NT2/D1 (cell line): ENCODE measurements at regions not wholly inside any gene's neighbourhood (a gene's known extent, or its start where the extent isn't known, plus 50 kb on each side); places are given as distances from the start of the nearest gene placed in this dataset.

Experiments
- YY1 ChIP-seq: IDR thresholded peaks from 2 replicates; pipeline ENCODE4 v1.6.1; 2011; ENCODE audit not compliant: insufficient read length, insufficient read depth
- ZNF274 ChIP-seq: IDR thresholded peaks from 2 replicates; pipeline ENCODE4 v1.6.1; 2011; ENCODE audit warnings: mild to moderate bottlenecking, low read depth, low read length

DNA sequence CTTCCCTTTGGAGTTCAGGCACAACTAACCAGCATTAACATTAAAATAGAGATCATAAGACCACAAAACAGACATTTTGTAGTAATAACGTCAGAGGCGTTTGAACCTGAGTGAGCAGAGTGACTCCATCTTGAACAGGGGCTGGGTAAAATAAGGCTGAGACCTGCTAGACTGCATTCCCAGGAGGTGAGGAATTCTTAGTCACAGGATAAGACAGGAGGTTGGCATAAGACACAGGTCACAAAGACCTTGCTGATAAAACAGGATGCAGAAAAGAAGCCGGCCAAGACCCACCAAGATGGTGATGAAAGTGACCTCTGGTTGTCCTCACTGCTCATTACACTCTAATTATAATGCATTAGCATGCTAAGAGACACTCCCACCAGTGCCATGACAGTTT is 493.2 kb upstream of the AUTS2 start:
- TF ChIP-seq ZNF274 (no peak), YY1 (no peak)
